IMR-90 (cell line): ENCODE measurements at regions not wholly inside any gene's neighbourhood (a gene's known extent, or its start where the extent isn't known, plus 50 kb on each side); places are given as distances from the start of the nearest gene placed in this dataset.

ENCODE experiments used
- ATAC-seq: fragments of 200-7000 bp; cut with Tn5 transposase; 2 replicates; pipeline ENCODE4 v1.9.1; 2020; ENCODE audit warnings: low read depth, mild to moderate bottlenecking, moderate library complexity
- BruUV-seq: library from RNA; stranded (reverse); fragments of 400-500 nt; replicated peaks from 2 replicates; lab custom pipeline; 2021; lab: Mats Ljungman, UMichigan
- CTCF ChIA-PET: fragments of 300-600 bp; formaldehyde crosslinking; extraction: SDS; loops from one replicate; lab custom pipeline; 2021; ENCODE audit warnings: antibody characterized with exemption; lab: Yijun Ruan, JAX
- POLR2A ChIA-PET: fragments of 300-600 bp; sonication (Branson Sonifier 250); formaldehyde crosslinking; loops from one replicate; lab custom pipeline; 2022; ENCODE audit warnings: antibody characterized with exemption; ENCODE audit not compliant: unreplicated experiment; lab: Charles Lee
- DNase-seq: peaks from one replicate; pipeline ENCODE4 v3.0.0; 2013
- H2AFZ ChIP-seq: replicated peaks from 2 replicates; pipeline ENCODE3; 2013; ENCODE audit warnings: low read length, mild to moderate bottlenecking; ENCODE audit not compliant: poor library complexity
- H2AK5ac ChIP-seq: 2 replicates; pipeline ENCODE4 v1.6.1; 2013; ENCODE audit warnings: low read depth, low read length, inconsistent platforms
- H2AK9ac ChIP-seq: replicated peaks from 2 replicates; pipeline ENCODE3; 2013; ENCODE audit warnings: mild to moderate bottlenecking, low read depth, low read length, moderate library complexity; ENCODE audit not compliant: poor library complexity
- H2BK120ac ChIP-seq: 2 replicates; pipeline ENCODE4 v1.6.1; 2013; ENCODE audit warnings: low read depth, low read length, inconsistent platforms
- H2BK15ac ChIP-seq: 3 replicates; pipeline ENCODE4 v1.6.1; 2013; ENCODE audit warnings: low read depth, low read length, inconsistent platforms
- H2BK20ac ChIP-seq: 2 replicates; pipeline ENCODE4 v1.6.1; 2013; ENCODE audit warnings: low read depth, mild to moderate bottlenecking, inconsistent platforms, low read length, moderate library complexity
- H2BK5ac ChIP-seq: 2 replicates; pipeline ENCODE4 v1.6.1; 2013; ENCODE audit warnings: mild to moderate bottlenecking, low read depth, low read length, inconsistent platforms; ENCODE audit not compliant: poor library complexity, severe bottlenecking
- H3K14ac ChIP-seq: replicated peaks from 2 replicates; pipeline ENCODE4 v1.6.1; 2013; ENCODE audit warnings: low read depth, low read length, inconsistent platforms
- H3K18ac ChIP-seq: 2 replicates; pipeline ENCODE4 v1.6.1; 2013; ENCODE audit warnings: low read depth, low read length, control low read depth
- H3K23ac ChIP-seq: 2 replicates; pipeline ENCODE4 v1.6.1; 2013; ENCODE audit warnings: low read depth, low read length, inconsistent platforms
- H3K27ac ChIP-seq: 2 replicates; pipeline ENCODE4 v1.5.1; 2013; ENCODE audit warnings: mild to moderate bottlenecking, control low read depth, low read length; ENCODE audit not compliant: insufficient read depth
- H3K27me3 ChIP-seq: 2 replicates; pipeline ENCODE4 v1.6.1; 2013; ENCODE audit warnings: low read length; ENCODE audit not compliant: control insufficient read depth, insufficient read depth
- H3K36me3 ChIP-seq: 2 replicates; pipeline ENCODE4 v1.6.1; 2013; ENCODE audit warnings: low read length, mixed read lengths; ENCODE audit not compliant: control insufficient read depth, insufficient read depth
- H3K4ac ChIP-seq: 2 replicates; pipeline ENCODE4 v1.6.1; 2013; ENCODE audit warnings: low read depth, low read length, inconsistent platforms
- H3K4me1 ChIP-seq: 2 replicates; pipeline ENCODE4 v1.6.1; 2013; ENCODE audit warnings: low read length, mixed read lengths; ENCODE audit not compliant: control insufficient read depth, insufficient read depth
- H3K4me2 ChIP-seq: 2 replicates; pipeline ENCODE4 v1.6.1; 2013; ENCODE audit warnings: low read depth, mild to moderate bottlenecking, control low read depth, low read length, moderate library complexity
- H3K4me3 ChIP-seq: 2 replicates; pipeline ENCODE4 v1.5.1; 2013; ENCODE audit warnings: low read depth, mild to moderate bottlenecking, control low read depth, low read length, moderate library complexity; ENCODE audit not compliant: insufficient read depth
- H3K56ac ChIP-seq: 2 replicates; pipeline ENCODE4 v1.6.1; 2013; ENCODE audit warnings: low read length, inconsistent platforms; ENCODE audit not compliant: insufficient read depth; ENCODE audit errors: extremely low read depth
- H3K79me1 ChIP-seq, 2 experiments: 2 replicates each; pipeline ENCODE4 v1.6.1; 2013; ENCODE audit warnings: low read length in 2 of 2, inconsistent platforms in 1 of 2, low read depth in 1 of 2
- H3K9ac ChIP-seq: 2 replicates; pipeline ENCODE4 v1.6.1; 2013; ENCODE audit warnings: low read depth, low read length, control low read depth
- H3K9me1 ChIP-seq: 2 replicates; pipeline ENCODE4 v1.6.1; 2013; ENCODE audit warnings: low read length, inconsistent platforms; ENCODE audit not compliant: insufficient read depth
- H3K9me3 ChIP-seq: 2 replicates; pipeline ENCODE4 v1.6.1; 2013; ENCODE audit warnings: low read length; ENCODE audit not compliant: control insufficient read depth, insufficient read depth
- H4K20me1 ChIP-seq: 2 replicates; pipeline ENCODE4 v1.6.1; 2013; ENCODE audit warnings: low read length, inconsistent platforms; ENCODE audit not compliant: insufficient read depth
- H4K5ac ChIP-seq: 2 replicates; pipeline ENCODE4 v1.6.1; 2013; ENCODE audit warnings: mild to moderate bottlenecking, low read depth, low read length, control low read depth
- H4K8ac ChIP-seq, 2 experiments: 2 replicates each; pipeline ENCODE4 v1.6.1; 2013; ENCODE audit warnings: low read depth in 2 of 2, low read length in 2 of 2, control low read depth in 1 of 2, inconsistent platforms in 1 of 2
- H4K91ac ChIP-seq: 2 replicates; pipeline ENCODE4 v1.6.1; 2013; ENCODE audit warnings: low read depth, low read length, inconsistent platforms; ENCODE audit not compliant: insufficient read depth
- CEBPB ChIP-seq: IDR thresholded peaks from 2 replicates; pipeline ENCODE4 v1.6.1; 2012; ENCODE audit warnings: low read depth, low read length, improper control_type of control experiment
- CHD1 ChIP-seq: IDR thresholded peaks from 2 replicates; pipeline ENCODE4 v1.6.1; 2012; ENCODE audit warnings: low read depth, low read length, improper control_type of control experiment
- CTCF ChIP-seq: conservative IDR thresholded peaks from 2 replicates; pipeline ENCODE4 v1.5.1; 2012; ENCODE audit warnings: mild to moderate bottlenecking, low read depth, low read length, improper control_type of control experiment
- FOS ChIP-seq: fragments of 150-350 bp; IDR thresholded peaks from 2 replicates; pipeline ENCODE4 v1.6.1; 2016; ENCODE audit warnings: low read depth, low read length
- MAFK ChIP-seq: IDR thresholded peaks from 2 replicates; pipeline ENCODE4 v1.6.1; 2012; ENCODE audit warnings: low read depth, low read length, improper control_type of control experiment
- MXI1 ChIP-seq: IDR thresholded peaks from 2 replicates; pipeline ENCODE4 v1.6.1; 2012; ENCODE audit warnings: low read depth, mild to moderate bottlenecking, low read length, moderate library complexity, borderline replicate concordance
- POLR2A ChIP-seq: IDR thresholded peaks from 2 replicates; pipeline ENCODE4 v1.6.1; 2012; ENCODE audit warnings: mild to moderate bottlenecking, low read depth, low read length
- RCOR1 ChIP-seq: IDR thresholded peaks from 2 replicates; pipeline ENCODE4 v1.6.1; 2012; ENCODE audit warnings: mild to moderate bottlenecking, low read length, improper control_type of control experiment; ENCODE audit not compliant: insufficient replicate concordance
- RFX5 ChIP-seq: IDR thresholded peaks from 2 replicates; pipeline ENCODE4 v1.8.0; 2012; ENCODE audit warnings: low read depth, mild to moderate bottlenecking, low read length, moderate library complexity
- WGBS, 2 experiments: methylation state at CpG; one replicate each; pipeline versions ENCODE4 v1.1.5 to v1.1.7; 2013; ENCODE audit warnings: missing lambda C conversion rate in 2 of 2; ENCODE audit not compliant: insufficient read length in 1 of 2; ENCODE audit errors: extremely low coverage in 2 of 2; 5-methylcytosine and 5-hydroxymethylcytosine counted together
- dilution Hi-C: fragments of 300-500 bp; cut with HindIII; formaldehyde crosslinking; loops from one replicate; pipeline ENCODE4 v1.14.3; 2018; ENCODE audit warnings: low sequenced_read_pairs; ENCODE audit not compliant: unreplicated experiment
- in situ Hi-C: fragments of 300-500 bp; cut with MboI; formaldehyde crosslinking; loops from 3 replicates; pipeline ENCODE4 v1.14.3; 2019; ENCODE audit warnings: low sequenced_read_pairs, inconsistent platforms, mixed read lengths
- intact Hi-C: fragments of 100-400 bp; cut with micrococcal nuclease; formaldehyde crosslinking; loops from 2 replicates; pipeline ENCODE4 v1.10.0; 2022
- TF ChIP-seq, protein P1 (sequence below): fragments of 150-350 bp; IDR thresholded peaks from 2 replicates; pipeline ENCODE4 v1.6.1; 2016; ENCODE audit warnings: low read depth, mild to moderate bottlenecking, low read length, moderate library complexity, borderline replicate concordance

GRCh38 chr13:54958781-54959180, 1930.2 kb downstream of the OLFM4 start:
- Histone ChIP-seq H3K36me3 (no peaks in the 10 kb centered on the region), H3K9me1 (no peaks in the 10 kb centered on the region), H2AK5ac (no peak overlapping the region), H2BK15ac (no peak overlapping the region), H2AK9ac (no peak overlapping the region), H4K5ac (no peak overlapping the region), H3K23ac (no peak overlapping the region), H3K4ac (no peak overlapping the region), H3K4me1 (no peaks in the 10 kb centered on the region), H2BK20ac (no peak overlapping the region), H2BK5ac (no peak overlapping the region), H3K18ac (no peak overlapping the region), H4K8ac (no peak overlapping the region), H3K4me3 (no peak overlapping the region), H3K27ac (no peak overlapping the region), H4K20me1 (no peaks in the 10 kb centered on the region), H3K9ac (no peak overlapping the region), H3K56ac (no peak overlapping the region), H3K14ac (no peak overlapping the region), H2AFZ (no peak overlapping the region), H2BK120ac (no peak overlapping the region), H3K9me3 (peaks cover 14% of the 10 kb centered on the region), H3K4me2 (no peak overlapping the region), H3K27me3 (no peaks in the 10 kb centered on the region), H3K79me1 (no peaks in the 10 kb centered on the region), H4K91ac (no peak overlapping the region)
- DNase-seq (no peak), ATAC-seq (no peak)
- no CpG with 5 or more reads among the region's 12 CpGs for WGBS, 2 experiments
- intact Hi-C loops (no loop called here), dilution Hi-C loops (no loop called here), in situ Hi-C loops (no loop called here)
- TF ChIP-seq MAFK (no peak), RFX5 (no peak), POLR2A (no peak), CEBPB (no peak), MXI1 (no peak), FOS (no peak), RCOR1 (no peak), CHD1 (no peak), CTCF (no peak)
- TF ChIP-seq, protein P1, sequence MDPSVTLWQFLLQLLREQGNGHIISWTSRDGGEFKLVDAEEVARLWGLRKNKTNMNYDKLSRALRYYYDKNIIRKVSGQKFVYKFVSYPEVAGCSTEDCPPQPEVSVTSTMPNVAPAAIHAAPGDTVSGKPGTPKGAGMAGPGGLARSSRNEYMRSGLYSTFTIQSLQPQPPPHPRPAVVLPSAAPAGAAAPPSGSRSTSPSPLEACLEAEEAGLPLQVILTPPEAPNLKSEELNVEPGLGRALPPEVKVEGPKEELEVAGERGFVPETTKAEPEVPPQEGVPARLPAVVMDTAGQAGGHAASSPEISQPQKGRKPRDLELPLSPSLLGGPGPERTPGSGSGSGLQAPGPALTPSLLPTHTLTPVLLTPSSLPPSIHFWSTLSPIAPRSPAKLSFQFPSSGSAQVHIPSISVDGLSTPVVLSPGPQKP = no peak
- CTCF ChIA-PET = no interaction called here
- POLR2A ChIA-PET = no interaction called here
- no TSS peak for BruUV-seq
